Fibroblast of villous mesenchyme (primary cell): ENCODE measurements at regions not wholly inside any gene's neighbourhood (a gene's known extent, or its start where the extent isn't known, plus 50 kb on each side); places are given as distances from the start of the nearest gene placed in this dataset. TPM values are rescaled to one million over a fixed set of nuclear protein-coding genes. Genes with fewer than 3 reads are reported as not detected.

ENCODE experiments used
- DNase-seq: peaks from one replicate; pipeline ENCODE4 v3.0.0-alpha.2; 2010; ENCODE audit warnings: low read depth
- H3K4me3 ChIP-seq: 2 replicates; pipeline ENCODE4 v1.5.1; 2011; ENCODE audit warnings: low read depth, mild to moderate bottlenecking, low read length
- CTCF ChIP-seq: IDR thresholded peaks from 2 replicates; pipeline ENCODE4 v1.5.1; 2012; ENCODE audit warnings: low read depth, mild to moderate bottlenecking, low read length; ENCODE audit not compliant: insufficient read depth
- small RNA-seq: library from RNA; depleted of rRNA; stranded (forward); fragments of <200 nt; gene quantifications from one replicate; pipeline ENCODE3, GENCODE V24; 2012

- no peak for TF ChIP-seq CTCF
- no peak overlapping the region for H3K4me3 ChIP-seq
- DNase-seq, result no peak
Observed at GRCh38 chr3:180543877-180544276, 58.1 kb upstream of the TTC14 start.

- no peak for DNase-seq
- H3K4me3 ChIP-seq, result no peak overlapping the region
- no peak for TF ChIP-seq CTCF
Observed at GRCh38 chr3:180546863-180547262, 55.1 kb upstream of the TTC14 start.

GRCh38 chr3:180548050-180548449 lies 53.9 kb upstream of the TTC14 start:
- DNase-seq, result no peak
- H3K4me3 ChIP-seq, result no peak overlapping the region
- no peak for TF ChIP-seq CTCF

Small RNAs in the stretch of these regions (small RNA-seq; reads per million reads assigned to genes)
- not detected for gene AC134503.1
- gene RF00096, result not detected
- gene RNA5SP149, result 0.28 reads per million
